ENCODE measurements at regions not wholly inside any gene's neighbourhood (a gene's known extent, or its start where the extent isn't known, plus 50 kb on each side); places are given as distances from the start of the nearest gene placed in this dataset.

- DNase-seq: no peak
Observed at GRCh38 chr2:236840215-236840614, 245.5 kb upstream of the COPS8 start.

- no peak for DNase-seq
Observed at GRCh38 chr2:236840857-236841256, 244.8 kb upstream of the COPS8 start.

GRCh38 chr2:236841389-236841788 lies 244.3 kb upstream of the COPS8 start:
- no peak for DNase-seq

GRCh38 chr2:236843161-236843968 lies 242.3 kb upstream of the COPS8 start:
- no peak for DNase-seq

- no peak for DNase-seq
Observed at GRCh38 chr2:236844711-236845110, 241.0 kb upstream of the COPS8 start.

GRCh38 chr2:236847023-236847422 lies 238.7 kb upstream of the COPS8 start:
- DNase-seq: no peak

- no peak for DNase-seq
Observed at GRCh38 chr2:236847538-236848263, 238.0 kb upstream of the COPS8 start.

GRCh38 chr2:236848501-236848900 lies 237.2 kb upstream of the COPS8 start:
- DNase-seq: no peak

- DNase-seq: no peak
Observed at GRCh38 chr2:236849508-236849907, 236.2 kb upstream of the COPS8 start.

- DNase-seq: no peak
Observed at GRCh38 chr2:236849940-236850339, 235.7 kb upstream of the COPS8 start.

- no peak for DNase-seq
Observed at GRCh38 chr2:236851187-236851586, 234.5 kb upstream of the COPS8 start.

- no peak for DNase-seq
Observed at GRCh38 chr2:236852100-236852976, 233.4 kb upstream of the COPS8 start.

- DNase-seq: no peak
Observed at GRCh38 chr2:236852977-236853374, 232.7 kb upstream of the COPS8 start.

- DNase-seq: no peak
Observed at GRCh38 chr2:236853585-236854051, 232.1 kb upstream of the COPS8 start.

GRCh38 chr2:236855176-236855865 lies 230.4 kb upstream of the COPS8 start:
- no peak for DNase-seq

GRCh38 chr2:236855866-236856847 lies 229.5 kb upstream of the COPS8 start:
- DNase-seq: no peak

GRCh38 chr2:236856848-236857235 lies 228.8 kb upstream of the COPS8 start:
- no peak for DNase-seq

GRCh38 chr2:236857246-236857645 lies 228.4 kb upstream of the COPS8 start:
- no peak for DNase-seq

- DNase-seq: no peak
Observed at GRCh38 chr2:236857781-236858180, 227.9 kb upstream of the COPS8 start.

- DNase-seq: no peak
Observed at GRCh38 chr2:236858661-236859060, 227.0 kb upstream of the COPS8 start.

- no peak for DNase-seq
Observed at GRCh38 chr2:236859908-236860307, 225.8 kb upstream of the COPS8 start.
